ENCODE measurements at regions not wholly inside any gene's neighbourhood (a gene's known extent, or its start where the extent isn't known, plus 50 kb on each side); places are given as distances from the start of the nearest gene placed in this dataset.

- TF ChIP-seq CTCF (IDR thresholded peaks at IDR 0.05; ENCODE audit: poor library complexity) (no peak), EZH2phosphoT487 (IDR thresholded peaks at IDR 0.05; ENCODE audit: low read depth, severe bottlenecking, unreplicated experiment) (no peak), EZH2 (IDR thresholded peaks at IDR 0.05; ENCODE audit: borderline replicate concordance) (no peak)
Observed at GRCh38 chr15:60086681-60087429, 82.7 kb downstream of the FOXB1 start.

Data from hepatocyte (in vitro differentiated cells).